ENCODE measurements at regions not wholly inside any gene's neighbourhood (a gene's known extent, or its start where the extent isn't known, plus 50 kb on each side); places are given as distances from the start of the nearest gene placed in this dataset.

- intact Hi-C loops (cut with micrococcal nuclease): no loop called here
- no peaks in the 10 kb centered on the region for H3K9me3 ChIP-seq (replicated peaks in 1 of 2; ENCODE audit: control insufficient read depth in 1 of 2, insufficient read depth in 1 of 2, low read length in 2 of 2)
- H3K79me2 ChIP-seq (ENCODE audit: insufficient read depth, low read length): no peaks in the 10 kb centered on the region
- H3K9ac ChIP-seq (ENCODE audit: insufficient read depth, low read length, poor library complexity, severe bottlenecking): no peak overlapping the region
- no peaks in the 10 kb centered on the region for H3K4me1 Mint-ChIP-seq
- H3K27ac Mint-ChIP-seq: no peak overlapping the region
- H3K4me2 ChIP-seq (replicated peaks; ENCODE audit: extremely low read depth, low read length, poor library complexity, severe bottlenecking): no peak overlapping the region
- no peaks in the 10 kb centered on the region for H3K36me3 Mint-ChIP-seq
- H3K27me3 ChIP-seq (ENCODE audit: control insufficient read depth in 2 of 2, insufficient read depth in 2 of 2, low read length in 2 of 2): no peaks in the 10 kb centered on the region
- no peaks in the 10 kb centered on the region for H3K4me1 ChIP-seq (ENCODE audit: control insufficient read depth in 1 of 2, insufficient read depth in 2 of 2, low read length in 2 of 2)
- H3K4me3 ChIP-seq (replicated peaks in 1 of 3; ENCODE audit: low read depth in 2 of 3, low read length in 3 of 3): no peak overlapping the region
- DNase-seq: no peak
- no peaks in the 10 kb centered on the region for H3K36me3 ChIP-seq (replicated peaks in 1 of 2; ENCODE audit: control insufficient read depth in 1 of 2, insufficient read depth in 2 of 2, low read length in 2 of 2)
- no peak overlapping the region for H3K4me3 Mint-ChIP-seq
- H3K27ac ChIP-seq (ENCODE audit: low read depth in 1 of 2, low read length in 2 of 2): no peak overlapping the region
- H3K27me3 Mint-ChIP-seq (ENCODE audit: low read depth in 3 of 3): peaks cover 4 to 8% (median 4%) of the 10 kb centered on the region in 3 donors
- peaks cover 0 to 2% (median 0%) of the 10 kb centered on the region in 7 donors for H3K9me3 Mint-ChIP-seq
- H4K20me1 ChIP-seq (ENCODE audit: insufficient read depth, low read length): no peaks in the 10 kb centered on the region
- TF ChIP-seq CTCF (IDR thresholded peaks at IDR 0.05): no peak
- no peak overlapping the region for H2AFZ ChIP-seq (ENCODE audit: insufficient read depth, low read depth, low read length, poor library complexity, severe bottlenecking)
These were observed 267.4 kb upstream of the RUNX1 start for GRCh38 chr21:35316456-35316855.

GRCh38 chr21:35314857-35315582, 265.9 kb upstream of the RUNX1 start:
- Histone ChIP-seq H3K79me2 (ENCODE audit: insufficient read depth, low read length) (no peaks in the 10 kb centered on the region), H4K20me1 (ENCODE audit: insufficient read depth, low read length) (no peaks in the 10 kb centered on the region), H3K27me3 (ENCODE audit: control insufficient read depth in 2 of 2, insufficient read depth in 2 of 2, low read length in 2 of 2) (no peaks in the 10 kb centered on the region), H3K9ac (ENCODE audit: insufficient read depth, low read length, poor library complexity, severe bottlenecking) (no peak overlapping the region), H3K4me2 (replicated peaks; ENCODE audit: extremely low read depth, low read length, poor library complexity, severe bottlenecking) (no peak overlapping the region), H3K9me3 (replicated peaks in 1 of 2; ENCODE audit: control insufficient read depth in 1 of 2, insufficient read depth in 1 of 2, low read length in 2 of 2) (no peaks in the 10 kb centered on the region), H3K36me3 (replicated peaks in 1 of 2; ENCODE audit: control insufficient read depth in 1 of 2, insufficient read depth in 2 of 2, low read length in 2 of 2) (no peaks in the 10 kb centered on the region), H3K27ac (ENCODE audit: low read depth in 1 of 2, low read length in 2 of 2) (no peak overlapping the region), H2AFZ (ENCODE audit: insufficient read depth, low read depth, low read length, poor library complexity, severe bottlenecking) (no peak overlapping the region), H3K4me1 (ENCODE audit: control insufficient read depth in 1 of 2, insufficient read depth in 2 of 2, low read length in 2 of 2) (no peaks in the 10 kb centered on the region), H3K4me3 (replicated peaks in 1 of 3; ENCODE audit: low read depth in 2 of 3, low read length in 3 of 3) (no peak overlapping the region)
- no peaks in the 10 kb centered on the region for H3K4me1 Mint-ChIP-seq
- WGBS (ENCODE audit: insufficient coverage): 95% methylated on average over 5 of the region's 8 CpGs
- intact Hi-C loops (cut with micrococcal nuclease): no loop called here
- H3K27ac Mint-ChIP-seq: no peak overlapping the region
- TF ChIP-seq CTCF (IDR thresholded peaks at IDR 0.05): no peak
- peaks cover 0 to 8% (median 4%) of the 10 kb centered on the region in 3 donors for H3K27me3 Mint-ChIP-seq (ENCODE audit: low read depth in 3 of 3)
- H3K36me3 Mint-ChIP-seq: no peaks in the 10 kb centered on the region
- no peak for DNase-seq
- H3K4me3 Mint-ChIP-seq: no peak overlapping the region
- H3K9me3 Mint-ChIP-seq: peaks cover 0 to 2% (median 0%) of the 10 kb centered on the region in 7 donors

Data from CD14-positive monocyte (primary cell).